HepG2 (cell line): ENCODE measurements at regions not wholly inside any gene's neighbourhood (a gene's known extent, or its start where the extent isn't known, plus 50 kb on each side); places are given as distances from the start of the nearest gene placed in this dataset.

Experiments
- ATAC-seq: fragments of 200-7000 bp; cut with Tn5 transposase; 3 replicates; pipeline ENCODE4 v1.9.1; 2020; ENCODE audit warnings: mild to moderate bottlenecking, moderate library complexity
- BruUV-seq: library from RNA; stranded (reverse); fragments of 400-500 nt; replicated peaks from 2 replicates; lab custom pipeline; 2021; lab: Mats Ljungman, UMichigan
- CTCF ChIA-PET: fragments of 300-600 bp; formaldehyde crosslinking; extraction: SDS; loops from one replicate; lab custom pipeline; 2021; ENCODE audit warnings: low total read pairs, inconsistent platforms, low intra/inter-chr PET ratio; lab: Yijun Ruan, JAX
- POLR2A ChIA-PET: fragments of 350-600 bp; sonication (Branson Sonifier 250); formaldehyde crosslinking; loops from one replicate; lab custom pipeline; 2020; ENCODE audit warnings: antibody characterized with exemption, inconsistent platforms; lab: Yijun Ruan, JAX
- DNase-seq: peaks from one replicate; pipeline ENCODE4 v3.0.0-alpha.2; 2015; ENCODE audit warnings: low spot score
- FAIRE-seq: peaks from 3 replicates; lab custom pipeline; 2011; peaks lifted over from hg19 to GRCh38; lab: Jason Lieb, UNC
- H2AFZ ChIP-seq: one replicate; pipeline ENCODE4 v1.6.1; 2011; ENCODE audit warnings: low read length, inconsistent platforms
- H3K27ac ChIP-seq: fragments of 300-600 bp; 3 replicates; pipeline ENCODE4 v1.8.0; 2011; ENCODE audit warnings: mixed run types, mild to moderate bottlenecking, mixed read lengths, low read length, inconsistent platforms; ENCODE audit not compliant: insufficient read depth; ENCODE audit errors: extremely low read length
- H3K27me3 ChIP-seq, 2 experiments: fragments of 200-600 bp in 1 of 2; 2 replicates in 1 of 2; 3 replicates in 1 of 2; pipeline versions ENCODE4 v1.6.0 to v1.8.0; 2011; ENCODE audit warnings: low read length in 2 of 2, mild to moderate bottlenecking in 2 of 2, moderate library complexity in 2 of 2, inconsistent platforms in 1 of 2; ENCODE audit not compliant: insufficient read depth in 2 of 2, control insufficient read depth in 1 of 2
- H3K36me3 ChIP-seq, 2 experiments: fragments of 200-600 bp in 1 of 2; replicated peaks in 1 of 2; 2 replicates in 1 of 2; 3 replicates in 1 of 2; pipeline versions ENCODE4 v1.5.1 to v1.8.0; 2011; ENCODE audit warnings: low read length in 2 of 2, inconsistent platforms in 1 of 2; ENCODE audit not compliant: insufficient read depth in 2 of 2, control insufficient read depth in 1 of 2
- H3K4me1 ChIP-seq: 2 replicates; pipeline ENCODE4 v1.5.1; 2012; ENCODE audit warnings: low read length, inconsistent platforms; ENCODE audit not compliant: insufficient read depth
- H3K4me2 ChIP-seq: 2 replicates; pipeline ENCODE4 v1.6.0; 2011; ENCODE audit warnings: low read depth, low read length, inconsistent platforms
- H3K4me3 ChIP-seq, 3 experiments: fragments of 200-600 bp in 1 of 3; sonication (generic), shearing (Covaris generic) in 1 of 3; replicated peaks in 1 of 3; 2 replicates each; pipeline ENCODE4 v1.5.1; 2011 to 2016; ENCODE audit warnings: low read length in 3 of 3, inconsistent platforms in 2 of 3, low read depth in 2 of 3, mild to moderate bottlenecking in 2 of 3, control low read depth in 1 of 3, mixed read lengths in 1 of 3; ENCODE audit not compliant: insufficient read depth in 1 of 3
- H3K79me2 ChIP-seq: one replicate; pipeline ENCODE4 v1.6.1; 2011; ENCODE audit warnings: low read length, inconsistent platforms; ENCODE audit not compliant: insufficient read depth
- H3K9ac ChIP-seq: 2 replicates; pipeline ENCODE4 v1.6.0; 2011; ENCODE audit warnings: mild to moderate bottlenecking, low read depth, low read length, inconsistent platforms; ENCODE audit not compliant: insufficient read depth
- H3K9me3 ChIP-seq: 2 replicates; pipeline ENCODE4 v1.5.1; 2012; ENCODE audit warnings: mild to moderate bottlenecking, low read length
- H4K20me1 ChIP-seq: 2 replicates; pipeline ENCODE4 v1.6.0; 2011; ENCODE audit warnings: inconsistent platforms, mild to moderate bottlenecking, low read length, moderate library complexity; ENCODE audit not compliant: insufficient read depth
- JARID2 ChIP-seq: sonication (generic); formaldehyde crosslinking; IDR thresholded peaks from 2 replicates; pipeline ENCODE4 v1.8.1; 2023; ENCODE audit warnings: missing genetic modification reagents, inconsistent platforms; ENCODE audit not compliant: insufficient replicate concordance
- KDM3A ChIP-seq: IDR thresholded peaks from 2 replicates; pipeline ENCODE4 v1.6.1; 2018; ENCODE audit warnings: low read depth, missing compliant biosample characterization
- RARA ChIP-seq: IDR thresholded peaks from 2 replicates; pipeline ENCODE4 v1.6.1; 2016; ENCODE audit warnings: missing genetic modification reagents, missing compliant biosample characterization
- ZNF598 ChIP-seq: sonication (generic); formaldehyde crosslinking; IDR thresholded peaks from 2 replicates; pipeline ENCODE4 v1.5.1; 2020; ENCODE audit warnings: mild to moderate bottlenecking, missing genetic modification reagents, borderline replicate concordance
- WGBS: methylation state at CpG from one replicate; pipeline ENCODE4 v1.1.6; 2017; ENCODE audit warnings: low lambda C conversion rate; 5-methylcytosine and 5-hydroxymethylcytosine counted together
- in situ Hi-C: cut with HindIII; loops from 2 replicates; pipeline ENCODE4 v1.10.0; 2017; ENCODE audit warnings: low pct_unique_long_range_greater_than_20kb; ENCODE audit not compliant: extremely low pct_ligation_motif_present
- intact Hi-C: fragments of 100-400 bp; cut with micrococcal nuclease; formaldehyde crosslinking; loops from one replicate; pipeline ENCODE4 v1.10.0; 2022; ENCODE audit not compliant: unreplicated experiment
- TF ChIP-seq, protein P1 (sequence below), 2 experiments: sonication (generic) in 1 of 2; formaldehyde crosslinking in 1 of 2; IDR thresholded peaks; 2 replicates each; pipeline versions ENCODE4 v1.6.1 to v1.9.0; 2014 to 2022; ENCODE audit warnings: antibody characterized with exemption in 1 of 2, borderline replicate concordance in 1 of 2, inconsistent platforms in 1 of 2, low read depth in 1 of 2, missing genetic modification reagents in 1 of 2

DNA sequence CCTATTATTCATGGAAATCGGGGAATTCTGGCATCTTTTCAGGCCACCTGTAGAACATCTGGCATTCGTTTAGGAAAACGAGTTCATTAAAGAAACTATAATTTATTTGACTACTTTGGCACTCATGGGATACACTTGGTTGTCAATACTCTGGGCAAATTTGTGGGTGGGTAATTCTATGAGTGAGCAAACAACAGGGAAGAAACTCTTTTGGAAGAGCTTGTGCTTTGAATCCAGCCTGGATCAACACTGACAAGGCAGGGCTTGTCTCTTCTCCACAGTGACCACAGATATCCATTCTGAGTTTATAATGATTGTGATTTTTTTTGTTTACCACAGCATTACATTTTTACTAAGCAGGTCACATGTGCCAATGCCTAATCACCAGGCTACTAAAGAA, 394.7 kb downstream of the THBS2 start:
- no peaks in the 10 kb centered on the region for H3K4me1 ChIP-seq
- H4K20me1 ChIP-seq: no peaks in the 10 kb centered on the region
- no peak for TF ChIP-seq JARID2 (CRISPR knock-in tag)
- TF ChIP-seq, protein P1, sequence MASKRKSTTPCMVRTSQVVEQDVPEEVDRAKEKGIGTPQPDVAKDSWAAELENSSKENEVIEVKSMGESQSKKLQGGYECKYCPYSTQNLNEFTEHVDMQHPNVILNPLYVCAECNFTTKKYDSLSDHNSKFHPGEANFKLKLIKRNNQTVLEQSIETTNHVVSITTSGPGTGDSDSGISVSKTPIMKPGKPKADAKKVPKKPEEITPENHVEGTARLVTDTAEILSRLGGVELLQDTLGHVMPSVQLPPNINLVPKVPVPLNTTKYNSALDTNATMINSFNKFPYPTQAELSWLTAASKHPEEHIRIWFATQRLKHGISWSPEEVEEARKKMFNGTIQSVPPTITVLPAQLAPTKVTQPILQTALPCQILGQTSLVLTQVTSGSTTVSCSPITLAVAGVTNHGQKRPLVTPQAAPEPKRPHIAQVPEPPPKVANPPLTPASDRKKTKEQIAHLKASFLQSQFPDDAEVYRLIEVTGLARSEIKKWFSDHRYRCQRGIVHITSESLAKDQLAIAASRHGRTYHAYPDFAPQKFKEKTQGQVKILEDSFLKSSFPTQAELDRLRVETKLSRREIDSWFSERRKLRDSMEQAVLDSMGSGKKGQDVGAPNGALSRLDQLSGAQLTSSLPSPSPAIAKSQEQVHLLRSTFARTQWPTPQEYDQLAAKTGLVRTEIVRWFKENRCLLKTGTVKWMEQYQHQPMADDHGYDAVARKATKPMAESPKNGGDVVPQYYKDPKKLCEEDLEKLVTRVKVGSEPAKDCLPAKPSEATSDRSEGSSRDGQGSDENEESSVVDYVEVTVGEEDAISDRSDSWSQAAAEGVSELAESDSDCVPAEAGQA (IDR thresholded peaks at IDR 0.05; ENCODE audit: low read depth): no peak
- TF ChIP-seq, protein P1 (CRISPR knock-in tag; IDR thresholded peaks at IDR 0.05; ENCODE audit: borderline replicate concordance): no peak
- no peak for TF ChIP-seq ZNF598 (CRISPR knock-in tag)
- TF ChIP-seq RARA (CRISPR knock-in tag): no peak
- no peak for TF ChIP-seq KDM3A
- no peak overlapping the region for H2AFZ ChIP-seq
- DNase-seq: no peak
- no peak overlapping the region for H3K27ac ChIP-seq
- WGBS: 0% methylated on average over 3 of the region's 3 CpGs
- H3K27me3 ChIP-seq: peaks cover 3 to 41% of the 10 kb centered on the region in 2 experiments; a peak in 4 of 5 replicates
- no TSS peak for BruUV-seq
- no peaks in the 10 kb centered on the region for H3K36me3 ChIP-seq
- intact Hi-C loops (no loop called here), in situ Hi-C loops (no loop called here)
- ATAC-seq: no peak
- H3K9ac ChIP-seq: no peak overlapping the region
- no peak for FAIRE-seq
- no peaks in the 10 kb centered on the region for H3K79me2 ChIP-seq
- H3K4me3 ChIP-seq: no peak overlapping the region
- no peaks in the 10 kb centered on the region for H3K9me3 ChIP-seq
- no peak overlapping the region for H3K4me2 ChIP-seq
- ChIA-PET POLR2A (no interaction called here), CTCF (no interaction called here)
